ENCODE measurements at regions not wholly inside any gene's neighbourhood (a gene's known extent, or its start where the extent isn't known, plus 50 kb on each side); places are given as distances from the start of the nearest gene placed in this dataset.
"Not testable (repeated sequence)": the region's sequence is repeated elsewhere in the genome, so short reads cannot be mapped to it uniquely, and the experiment has no call there.

DNA sequence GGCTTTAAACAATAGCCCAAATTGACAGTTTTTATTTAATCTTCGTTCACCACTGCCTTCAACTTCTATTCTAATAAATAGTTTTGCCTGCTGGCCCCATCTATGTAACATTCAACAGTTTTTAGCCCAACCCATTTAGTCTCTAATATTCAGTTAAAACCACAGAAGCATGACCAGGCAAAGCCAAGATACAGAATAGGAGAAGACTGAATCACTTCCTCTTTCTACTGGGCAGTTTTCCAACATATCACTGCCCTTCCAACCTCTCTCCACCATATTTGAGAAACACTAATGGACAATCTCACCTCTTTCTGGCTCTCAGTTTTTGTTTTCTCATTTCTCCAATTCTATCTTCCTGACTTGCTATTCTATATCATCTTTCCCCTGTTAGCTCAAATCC lies 352.9 kb downstream of the DNAH5 start:
- Mint-ChIP-seq H3K9me3 (ENCODE audit: insufficient read depth) (peaks cover 4% of the 10 kb centered on the region), H3K4me3 (no peak overlapping the region), H3K27ac (no peak overlapping the region), H3K27me3 (ENCODE audit: low read depth) (no peaks in the 10 kb centered on the region), H3K36me3 (ENCODE audit: low read depth) (no peaks in the 10 kb centered on the region), H3K4me1 (ENCODE audit: low read depth) (no peaks in the 10 kb centered on the region)
- ChIA-PET CTCF (no interaction called here), POLR2A (no interaction called here)
- no peak for ATAC-seq
- no peak for DNase-seq

DNA sequence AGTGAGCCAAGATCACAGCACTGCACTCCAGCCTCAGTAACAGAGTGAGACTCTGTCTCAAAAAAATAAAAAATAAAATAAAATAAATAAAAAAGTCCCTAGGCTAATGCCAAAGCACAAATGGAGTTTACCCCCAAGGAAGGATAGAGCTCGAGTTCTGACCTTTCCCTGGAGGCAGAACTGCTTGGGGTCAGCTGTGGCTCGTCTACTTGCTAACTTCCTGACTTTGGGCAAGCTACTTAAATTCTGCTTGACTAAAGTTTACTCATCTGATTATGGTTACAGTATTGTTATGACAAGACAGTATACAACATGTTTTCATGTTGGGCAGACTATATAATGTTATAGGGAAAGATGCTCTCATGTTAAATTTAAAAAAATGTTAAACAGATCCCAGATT lies 359.2 kb downstream of the DNAH5 start:
- H3K9me3 Mint-ChIP-seq (ENCODE audit: insufficient read depth), result no peaks in the 10 kb centered on the region
- CTCF ChIA-PET, result no interaction called here
- H3K4me3 Mint-ChIP-seq, result no peak overlapping the region
- H3K27me3 Mint-ChIP-seq (ENCODE audit: low read depth), result no peaks in the 10 kb centered on the region
- H3K4me1 Mint-ChIP-seq (ENCODE audit: low read depth), result no peaks in the 10 kb centered on the region
- no peaks in the 10 kb centered on the region for H3K36me3 Mint-ChIP-seq (ENCODE audit: low read depth)
- ATAC-seq (no peak), DNase-seq (no peak)
- POLR2A ChIA-PET, result no interaction called here
- H3K27ac Mint-ChIP-seq, result no peak overlapping the region

DNA sequence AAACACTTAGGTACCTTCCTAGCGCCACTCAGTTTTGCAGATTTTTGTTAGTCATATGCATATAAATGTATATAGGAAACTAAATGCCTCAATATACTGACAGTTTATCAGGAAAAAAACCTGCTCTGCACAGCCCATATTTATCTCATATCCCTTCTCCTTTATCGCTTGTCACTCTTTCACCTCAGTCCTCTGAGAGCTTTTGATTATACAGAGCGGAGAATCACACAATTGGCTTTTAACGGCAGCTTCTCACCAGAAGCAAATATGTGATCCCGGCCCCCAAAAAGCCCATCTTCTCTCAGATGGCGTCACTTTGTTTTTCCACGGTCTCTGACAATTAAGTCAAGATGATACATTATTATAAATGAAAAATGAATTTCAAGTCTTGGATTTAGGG lies 362.6 kb downstream of the DNAH5 start:
- H3K27me3 Mint-ChIP-seq (ENCODE audit: low read depth), result no peaks in the 10 kb centered on the region

DNA sequence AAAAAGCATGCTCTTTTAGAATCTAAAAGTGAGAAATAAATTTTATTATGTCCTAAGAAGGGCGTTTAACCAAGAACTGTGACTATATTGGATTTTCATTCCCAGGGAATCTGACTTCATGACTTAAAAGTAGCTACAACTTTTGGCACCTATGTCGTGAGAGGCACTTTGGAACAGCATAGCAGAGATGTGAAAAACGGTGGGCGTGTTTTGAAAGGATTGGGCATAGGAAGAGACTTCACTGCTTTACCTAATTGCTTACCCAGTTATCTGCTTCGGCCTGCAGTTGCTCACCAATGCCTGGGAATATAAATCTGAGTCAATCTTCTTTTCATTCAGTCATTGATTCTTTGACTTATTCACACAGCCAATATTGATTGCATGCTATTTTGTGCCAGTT lies 363.4 kb downstream of the DNAH5 start:
- DNase-seq (no peak), ATAC-seq (no peak)
- ChIA-PET POLR2A (no interaction called here), CTCF (no interaction called here)
- no peaks in the 10 kb centered on the region for H3K27me3 Mint-ChIP-seq (ENCODE audit: low read depth)
- no peaks in the 10 kb centered on the region for H3K4me1 Mint-ChIP-seq (ENCODE audit: low read depth)
- no peak overlapping the region for H3K27ac Mint-ChIP-seq
- H3K4me3 Mint-ChIP-seq, result no peak overlapping the region
- peaks cover 16% of the 10 kb centered on the region for H3K9me3 Mint-ChIP-seq (ENCODE audit: insufficient read depth)
- no peaks in the 10 kb centered on the region for H3K36me3 Mint-ChIP-seq (ENCODE audit: low read depth)

More for the DNA sequence above, 362.6 kb downstream of the DNAH5 start:
- Mint-ChIP-seq H3K9me3 (ENCODE audit: insufficient read depth) (peaks cover 10% of the 10 kb centered on the region), H3K27ac (no peak overlapping the region), H3K4me1 (ENCODE audit: low read depth) (no peaks in the 10 kb centered on the region), H3K4me3 (no peak overlapping the region), H3K36me3 (ENCODE audit: low read depth) (no peaks in the 10 kb centered on the region)
- DNase-seq (no peak), ATAC-seq (no peak)
- ChIA-PET CTCF (no interaction called here), POLR2A (no interaction called here)

DNA sequence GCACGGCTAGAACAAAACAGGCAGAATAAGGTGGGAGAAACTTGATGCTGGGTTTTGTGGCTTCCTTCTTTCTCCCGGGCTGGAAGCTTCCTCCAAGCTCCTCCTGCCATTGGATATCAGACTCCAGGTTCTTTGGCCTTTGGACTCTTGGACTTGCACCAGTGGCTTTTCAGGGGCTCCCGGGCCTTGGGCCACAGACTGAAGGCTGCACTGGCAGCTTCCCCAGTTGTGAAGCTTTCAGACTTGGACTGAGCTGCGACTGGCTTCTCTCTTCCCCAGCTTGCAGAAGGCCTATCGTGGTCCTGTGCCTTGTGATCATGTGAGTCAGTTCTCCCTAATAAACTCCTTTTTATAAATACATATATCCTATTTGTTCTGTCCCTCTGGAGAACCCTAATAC lies 364.4 kb downstream of the DNAH5 start:
- POLR2A ChIA-PET, result no interaction called here
- DNase-seq (no peak), ATAC-seq (no peak)
- Mint-ChIP-seq H3K27me3 (ENCODE audit: low read depth) (no peaks in the 10 kb centered on the region), H3K4me3 (no peak overlapping the region), H3K27ac (no peak overlapping the region), H3K36me3 (ENCODE audit: low read depth) (no peaks in the 10 kb centered on the region), H3K9me3 (ENCODE audit: insufficient read depth) (peaks cover 16% of the 10 kb centered on the region), H3K4me1 (ENCODE audit: low read depth) (no peaks in the 10 kb centered on the region)
- CTCF ChIA-PET, result no interaction called here

DNA sequence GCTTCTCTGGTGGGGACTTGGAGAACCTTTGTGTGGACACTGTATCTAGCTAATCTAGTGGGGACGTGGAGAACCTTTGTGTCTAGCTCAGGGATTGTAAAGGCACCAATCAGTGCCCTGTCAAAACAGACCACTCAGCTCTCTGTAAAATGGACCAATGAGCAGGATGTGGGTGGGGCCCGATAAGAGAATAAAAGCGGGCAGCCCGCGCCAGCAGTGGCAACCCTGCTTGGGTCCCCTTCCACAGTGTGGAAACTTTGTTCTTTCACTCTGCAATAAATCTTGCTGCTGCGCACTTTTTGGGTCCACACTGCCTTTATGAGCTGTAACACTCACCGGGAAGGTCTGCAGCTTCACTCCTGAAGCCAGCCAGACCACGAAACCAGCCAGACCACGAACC lies 365.4 kb downstream of the DNAH5 start:
- H3K27ac Mint-ChIP-seq; H3K4me3 Mint-ChIP-seq; H3K36me3 Mint-ChIP-seq (ENCODE audit: low read depth); CTCF ChIA-PET; DNase-seq; H3K4me1 Mint-ChIP-seq (ENCODE audit: low read depth); POLR2A ChIA-PET; ATAC-seq; H3K27me3 Mint-ChIP-seq (ENCODE audit: low read depth): not testable (repeated sequence)
- H3K9me3 Mint-ChIP-seq (ENCODE audit: insufficient read depth), result peaks cover 16% of the 10 kb centered on the region

DNA sequence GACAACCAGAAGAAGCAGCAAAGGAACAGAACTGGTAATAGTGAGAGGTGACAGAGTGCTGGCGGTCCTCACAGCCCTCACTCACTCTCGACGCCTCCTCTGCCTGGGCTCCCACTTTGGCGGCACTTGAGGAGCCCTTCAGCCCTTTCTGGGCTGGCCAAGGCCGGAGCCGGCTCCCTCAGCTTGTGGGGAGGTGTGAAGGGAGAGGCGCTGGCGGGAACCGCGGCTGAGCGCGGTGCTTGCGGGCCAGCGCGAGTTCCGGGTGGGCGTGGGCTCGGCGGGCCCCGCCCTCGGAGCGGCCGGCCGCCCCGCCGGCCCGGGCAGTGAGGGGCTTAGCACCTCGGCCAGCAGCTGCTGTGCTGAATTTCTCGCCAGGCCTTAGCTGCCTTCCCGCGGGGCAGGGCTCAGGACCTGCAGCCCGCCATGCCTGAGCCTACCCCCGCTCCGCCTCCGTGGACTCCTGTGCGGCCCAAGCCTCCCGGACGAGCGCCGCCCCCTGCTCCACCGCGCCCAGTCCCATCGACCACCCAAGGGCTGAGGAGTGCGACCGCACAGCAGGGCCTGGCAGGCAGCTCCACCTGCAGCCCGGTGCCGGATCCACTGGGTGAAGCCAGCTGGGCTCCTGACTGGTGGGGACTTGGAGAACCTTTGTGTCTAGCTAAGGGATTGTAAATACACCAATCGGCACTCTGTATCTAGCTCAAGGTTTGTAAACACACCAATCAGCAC lies 366.0 kb downstream of the DNAH5 start:
- peaks cover 16% of the 10 kb centered on the region for H3K9me3 Mint-ChIP-seq (ENCODE audit: insufficient read depth)
- POLR2A ChIA-PET; H3K27ac Mint-ChIP-seq; H3K4me3 Mint-ChIP-seq; H3K27me3 Mint-ChIP-seq (ENCODE audit: low read depth); H3K4me1 Mint-ChIP-seq (ENCODE audit: low read depth); CTCF ChIA-PET; H3K36me3 Mint-ChIP-seq (ENCODE audit: low read depth); DNase-seq; ATAC-seq: not testable (repeated sequence)

DNA sequence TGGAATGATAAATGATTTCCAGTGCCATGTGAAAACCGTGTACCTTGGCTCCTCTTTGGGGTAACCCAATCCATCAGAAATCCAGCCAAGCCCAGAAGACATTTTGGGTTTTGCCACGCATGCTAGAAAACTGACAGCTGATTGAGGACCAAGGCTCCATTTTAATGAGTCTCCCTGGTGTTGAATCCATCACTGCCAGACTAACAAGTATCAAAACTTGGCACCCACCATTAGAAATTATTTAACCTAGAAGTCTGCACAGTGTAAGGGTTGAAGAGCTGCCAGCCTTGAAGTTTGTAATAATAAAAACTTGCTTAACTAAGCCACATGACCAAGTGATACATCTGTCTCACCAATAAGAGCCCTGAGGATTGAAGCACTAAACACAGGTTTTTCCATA lies 369.9 kb downstream of the DNAH5 start:
- H3K4me3 Mint-ChIP-seq, result no peak overlapping the region
- DNase-seq, result no peak
- no peaks in the 10 kb centered on the region for H3K4me1 Mint-ChIP-seq (ENCODE audit: low read depth)
- no peak for ATAC-seq
- H3K9me3 Mint-ChIP-seq (ENCODE audit: insufficient read depth), result peaks cover 14% of the 10 kb centered on the region
- ChIA-PET POLR2A (no interaction called here), CTCF (no interaction called here)
- no peak overlapping the region for H3K27ac Mint-ChIP-seq
- H3K36me3 Mint-ChIP-seq (ENCODE audit: low read depth), result no peaks in the 10 kb centered on the region
- no peaks in the 10 kb centered on the region for H3K27me3 Mint-ChIP-seq (ENCODE audit: low read depth)

DNA sequence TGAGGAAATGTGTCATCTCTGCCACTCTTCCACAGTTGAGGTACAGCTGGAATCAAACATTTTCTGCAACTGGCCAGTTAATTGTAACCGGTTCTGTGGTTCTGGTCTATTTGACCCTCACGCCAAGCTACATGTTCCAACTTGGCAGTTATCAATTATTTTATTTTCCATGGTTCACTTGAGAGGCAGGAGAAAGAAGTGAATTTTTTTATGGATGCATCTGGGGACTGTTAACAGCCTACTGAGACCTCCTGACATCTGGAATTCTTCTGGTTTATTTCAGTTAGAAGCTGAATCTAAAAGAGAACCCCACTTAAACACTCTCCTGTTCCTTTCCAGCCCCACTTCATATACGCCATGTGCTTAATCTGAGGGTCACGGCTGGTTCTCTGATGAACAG lies 372.3 kb downstream of the DNAH5 start:
- H3K27ac Mint-ChIP-seq, result no peak overlapping the region
- ChIA-PET CTCF (no interaction called here), POLR2A (no interaction called here)
- H3K27me3 Mint-ChIP-seq (ENCODE audit: low read depth), result no peaks in the 10 kb centered on the region
- peaks cover 12% of the 10 kb centered on the region for H3K9me3 Mint-ChIP-seq (ENCODE audit: insufficient read depth)
- no peak overlapping the region for H3K4me3 Mint-ChIP-seq
- no peak for ATAC-seq
- H3K4me1 Mint-ChIP-seq (ENCODE audit: low read depth), result no peaks in the 10 kb centered on the region
- DNase-seq, result no peak
- H3K36me3 Mint-ChIP-seq (ENCODE audit: low read depth), result no peaks in the 10 kb centered on the region

DNA sequence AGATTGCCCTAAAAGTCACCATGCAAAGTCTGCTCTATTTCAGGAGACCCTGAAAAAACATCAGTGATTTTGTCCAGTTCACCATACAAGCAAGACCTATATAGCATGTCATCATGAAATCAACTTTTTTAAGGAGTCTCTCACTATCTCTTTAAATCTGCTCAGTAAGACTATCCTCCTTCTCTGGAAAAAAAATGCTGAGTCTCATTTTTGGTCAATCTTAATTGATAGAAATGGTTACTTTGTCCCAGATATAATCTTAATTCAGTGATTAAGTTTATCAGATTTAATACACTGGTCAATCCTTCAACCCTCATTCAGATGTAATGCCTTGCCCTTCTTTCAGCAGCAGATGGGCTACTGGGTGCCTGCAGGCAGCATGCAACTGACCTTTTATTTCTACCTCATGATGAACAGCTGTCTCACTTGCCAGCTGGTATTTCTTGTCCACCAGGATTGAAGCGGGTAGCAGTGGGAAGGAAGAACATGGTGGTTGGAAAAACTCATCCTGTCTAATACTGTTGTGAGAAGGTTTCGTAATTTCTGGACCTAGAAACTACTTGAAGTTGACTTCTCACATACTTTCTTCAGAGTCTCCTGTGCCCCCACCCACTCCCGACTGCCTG lies 375.3 kb downstream of the DNAH5 start:
- H3K4me3 Mint-ChIP-seq, result no peak overlapping the region
- no peaks in the 10 kb centered on the region for H3K36me3 Mint-ChIP-seq (ENCODE audit: low read depth)
- H3K27me3 Mint-ChIP-seq (ENCODE audit: low read depth), result no peaks in the 10 kb centered on the region
- ChIA-PET CTCF (no interaction called here), POLR2A (no interaction called here)
- H3K4me1 Mint-ChIP-seq (ENCODE audit: low read depth), result no peaks in the 10 kb centered on the region
- ATAC-seq, result no peak
- DNase-seq, result no peak
- peaks cover 5% of the 10 kb centered on the region for H3K9me3 Mint-ChIP-seq (ENCODE audit: insufficient read depth)
- H3K27ac Mint-ChIP-seq, result no peak overlapping the region

DNA sequence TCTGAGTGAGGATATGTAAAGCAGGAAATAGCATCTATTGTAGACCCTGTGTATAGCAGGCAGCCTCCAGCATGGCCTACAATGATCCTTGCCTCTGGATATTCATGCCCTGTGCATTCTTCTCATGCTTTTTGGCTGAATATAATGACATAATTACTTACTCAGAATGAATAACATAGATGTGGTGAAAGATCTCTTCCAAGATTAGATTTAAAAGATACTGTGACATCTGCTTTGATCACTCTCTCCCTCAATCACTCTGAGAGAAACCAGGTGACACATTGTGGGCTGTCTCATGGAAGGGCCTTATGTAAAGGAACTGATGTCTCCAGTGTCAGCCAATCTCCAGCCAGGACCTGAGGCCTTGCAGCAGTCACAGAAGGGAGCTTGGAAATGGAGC lies 376.7 kb downstream of the DNAH5 start:
- no peaks in the 10 kb centered on the region for H3K27me3 Mint-ChIP-seq (ENCODE audit: low read depth)
- H3K36me3 Mint-ChIP-seq (ENCODE audit: low read depth), result no peaks in the 10 kb centered on the region
- POLR2A ChIA-PET, result no interaction called here

DNA sequence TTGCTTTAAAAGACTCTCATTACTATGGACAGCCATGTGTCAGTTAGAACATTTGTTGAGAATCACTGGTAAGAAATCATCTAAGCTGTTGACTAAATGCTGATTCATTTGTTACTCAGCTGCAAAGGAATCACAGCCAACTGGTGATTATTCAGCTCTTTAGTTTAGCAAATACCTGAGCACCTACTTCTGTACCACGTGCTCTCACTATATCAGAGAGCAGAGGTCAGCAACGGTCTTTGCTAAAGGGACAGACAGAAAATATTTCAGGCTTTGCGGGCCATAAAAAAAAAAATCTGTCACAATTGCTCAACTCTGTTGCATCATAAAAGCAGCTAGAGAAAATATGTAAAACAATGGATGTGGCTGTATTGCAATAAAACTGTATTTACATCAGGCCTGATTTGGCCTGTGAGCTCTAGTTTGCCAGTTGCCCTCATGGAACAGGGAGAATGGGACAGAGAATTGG lies 377.6 kb downstream of the DNAH5 start:
- no peaks in the 10 kb centered on the region for H3K27me3 Mint-ChIP-seq (ENCODE audit: low read depth)
- ChIA-PET CTCF (no interaction called here), POLR2A (no interaction called here)
- no peak overlapping the region for H3K4me3 Mint-ChIP-seq
- H3K27ac Mint-ChIP-seq, result no peak overlapping the region
- H3K9me3 Mint-ChIP-seq (ENCODE audit: insufficient read depth), result peaks cover 5% of the 10 kb centered on the region
- no peaks in the 10 kb centered on the region for H3K4me1 Mint-ChIP-seq (ENCODE audit: low read depth)
- no peaks in the 10 kb centered on the region for H3K36me3 Mint-ChIP-seq (ENCODE audit: low read depth)
- ATAC-seq (no peak), DNase-seq (no peak)

More for the DNA sequence above, 376.7 kb downstream of the DNAH5 start:
- H3K27ac Mint-ChIP-seq, result no peak overlapping the region
- ATAC-seq (no peak), DNase-seq (no peak)
- CTCF ChIA-PET, result no interaction called here
- no peaks in the 10 kb centered on the region for H3K4me1 Mint-ChIP-seq (ENCODE audit: low read depth)
- no peak overlapping the region for H3K4me3 Mint-ChIP-seq
- peaks cover 5% of the 10 kb centered on the region for H3K9me3 Mint-ChIP-seq (ENCODE audit: insufficient read depth)

DNA sequence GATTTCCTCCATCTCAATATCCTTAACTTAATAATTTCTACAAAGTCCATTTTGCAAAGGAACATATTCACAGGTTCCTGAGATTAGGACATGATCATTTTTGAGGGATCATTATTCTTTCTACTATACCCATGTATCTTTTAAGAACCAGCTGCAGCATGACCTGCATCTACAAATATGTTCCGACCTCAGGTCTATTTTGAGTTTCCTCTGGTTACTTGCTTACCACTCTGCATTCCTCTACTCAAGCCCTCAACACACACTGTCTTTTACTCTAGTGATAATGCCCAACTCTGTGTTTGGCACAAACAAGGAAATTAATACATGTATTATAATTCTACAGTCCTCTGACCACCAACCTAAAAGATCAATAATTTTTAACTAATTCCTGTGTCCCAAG lies 386.1 kb downstream of the DNAH5 start:
- Mint-ChIP-seq H3K4me1 (ENCODE audit: low read depth) (no peaks in the 10 kb centered on the region), H3K4me3 (no peak overlapping the region), H3K36me3 (ENCODE audit: low read depth) (no peaks in the 10 kb centered on the region), H3K9me3 (ENCODE audit: insufficient read depth) (no peaks in the 10 kb centered on the region), H3K27ac (no peak overlapping the region), H3K27me3 (ENCODE audit: low read depth) (no peaks in the 10 kb centered on the region)
- ChIA-PET POLR2A (no interaction called here), CTCF (no interaction called here)
- ATAC-seq (no peak), DNase-seq (no peak)
